GM12875 (cell line): ENCODE measurements at regions not wholly inside any gene's neighbourhood (a gene's known extent, or its start where the extent isn't known, plus 50 kb on each side); places are given as distances from the start of the nearest gene placed in this dataset.

Experiments
- H3K4me3 ChIP-seq: one replicate; pipeline ENCODE4 v1.5.1; 2011; ENCODE audit warnings: low read depth, low read length, control low read depth
- CTCF ChIP-seq: IDR thresholded peaks from 2 replicates; pipeline ENCODE4 v1.5.1; 2011; ENCODE audit warnings: low read depth, mild to moderate bottlenecking, control low read depth, inconsistent platforms, low read length, moderate library complexity, borderline replicate concordance; ENCODE audit not compliant: insufficient read depth

- H3K4me3 ChIP-seq: no peak overlapping the region
- TF ChIP-seq CTCF: no peak
Observed at GRCh38 chr15:93986400-93986984, 244.9 kb upstream of the MCTP2 start.

DNA sequence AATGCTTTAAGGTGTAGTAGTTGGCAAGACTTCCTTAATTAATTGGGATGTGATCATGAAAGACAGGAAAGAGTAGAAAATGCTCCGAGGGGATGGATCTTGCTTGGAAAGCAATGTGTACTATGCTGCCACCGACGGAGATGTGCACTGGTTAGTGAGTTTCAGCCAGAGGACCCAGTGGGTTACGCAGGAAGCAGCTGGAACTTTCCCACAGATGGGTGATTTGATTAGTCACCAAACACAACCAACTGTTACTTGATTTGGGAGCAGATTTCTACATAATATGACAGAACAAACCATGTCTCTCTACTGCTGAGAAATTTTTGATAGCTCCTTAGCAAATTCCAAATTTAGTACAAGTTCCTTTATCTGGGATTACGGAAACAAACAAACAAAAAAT, 245.4 kb upstream of the MCTP2 start:
- H3K4me3 ChIP-seq: no peak overlapping the region
- no peak for TF ChIP-seq CTCF

DNA sequence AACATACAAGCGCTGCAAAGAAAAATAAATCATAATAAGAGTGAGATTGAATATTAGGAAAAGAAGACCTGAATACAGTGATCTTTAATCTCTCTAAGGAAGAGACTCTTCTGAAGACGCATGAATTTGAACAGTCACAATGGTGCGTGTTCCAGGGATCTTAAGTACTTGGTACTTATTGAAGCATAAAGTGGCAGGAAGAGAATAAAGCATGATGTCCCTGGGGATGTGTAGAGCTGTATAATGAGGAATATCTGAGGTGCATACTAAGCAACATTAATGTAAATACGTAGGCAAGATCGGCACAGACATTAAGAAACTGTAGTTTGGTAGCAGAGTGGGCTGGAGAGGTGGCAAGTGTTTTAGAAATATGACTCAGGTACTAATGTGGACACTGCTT, 246.2 kb upstream of the MCTP2 start:
- no peak overlapping the region for H3K4me3 ChIP-seq

GRCh38 chr15:93983526-93983925, 247.8 kb upstream of the MCTP2 start:
- no peak for TF ChIP-seq CTCF
- H3K4me3 ChIP-seq: no peak overlapping the region

More for the DNA sequence above, 246.2 kb upstream of the MCTP2 start:
- no peak for TF ChIP-seq CTCF

DNA sequence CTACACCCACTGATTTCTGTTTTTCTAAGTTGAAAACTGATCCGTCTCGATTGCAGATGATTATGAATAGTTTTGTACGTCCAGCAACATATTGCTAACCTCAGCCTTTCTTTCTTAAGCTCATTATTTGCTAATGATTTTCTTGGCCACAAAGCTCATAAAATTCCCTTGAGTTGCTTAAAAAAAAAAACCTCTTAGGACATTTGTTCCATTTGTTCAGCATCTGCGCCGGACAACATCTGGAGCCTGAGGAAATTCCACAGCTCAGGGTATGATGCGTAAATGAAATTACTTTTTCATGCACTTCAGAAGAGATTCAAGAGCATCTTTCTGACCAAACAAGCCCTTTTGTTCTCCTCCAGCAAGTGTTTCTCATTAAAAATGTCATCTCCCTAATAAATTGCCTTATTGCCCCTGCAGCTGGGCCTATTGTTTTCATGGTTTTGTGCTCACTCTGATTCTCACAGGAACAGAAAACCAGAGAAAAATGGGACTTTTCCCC, 249.1 kb upstream of the MCTP2 start:
- no peak for TF ChIP-seq CTCF
- H3K4me3 ChIP-seq: no peak overlapping the region

GRCh38 chr15:93981706-93982105, 249.7 kb upstream of the MCTP2 start:
- H3K4me3 ChIP-seq: no peak overlapping the region
- no peak for TF ChIP-seq CTCF

DNA sequence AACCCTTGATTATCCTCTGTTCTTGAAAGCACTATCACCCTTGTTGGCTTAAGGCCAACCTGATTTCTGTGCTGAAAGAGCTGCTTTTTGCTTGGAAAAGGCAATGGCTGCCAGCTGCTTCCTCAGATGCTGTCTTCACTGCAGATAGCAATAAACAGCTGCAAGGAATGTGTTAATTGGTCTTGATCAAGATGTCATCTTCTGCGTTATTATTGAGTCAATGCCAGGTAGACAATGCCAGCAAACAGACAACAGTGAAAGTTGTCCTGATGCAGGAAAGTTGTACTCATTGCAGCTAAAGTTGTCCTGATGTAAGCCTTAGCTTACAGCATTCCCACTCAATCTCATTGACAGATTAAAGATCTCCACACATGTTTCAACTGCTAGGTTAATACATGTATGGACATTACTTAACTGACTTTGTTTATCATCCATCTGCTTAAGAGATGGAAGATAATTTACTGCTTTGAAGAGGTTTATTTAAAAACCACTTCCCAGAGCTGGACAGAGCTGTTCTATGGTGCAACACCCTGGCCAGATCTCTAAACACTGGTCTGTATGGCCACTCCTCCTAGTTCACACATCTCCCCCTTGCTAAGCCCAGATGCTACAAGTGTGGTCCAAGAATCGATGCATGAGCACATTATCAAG, 251.0 kb upstream of the MCTP2 start:
- TF ChIP-seq CTCF: no peak
- no peak overlapping the region for H3K4me3 ChIP-seq
